Activated B cell treated with CpG ODN at 0.5 μM for 24 hours (primary cell): ENCODE measurements at regions not wholly inside any gene's neighbourhood (a gene's known extent, or its start where the extent isn't known, plus 50 kb on each side); places are given as distances from the start of the nearest gene placed in this dataset.

Experiments used
- ATAC-seq: fragments of 200-7000 bp; cut with Tn5 transposase; one replicate; pipeline ENCODE4 v1.10.0; 2021; ENCODE audit warnings: low read depth, mild to moderate bottlenecking, moderate library complexity
- CTCF ChIA-PET: fragments of 350-600 bp; sonication (Branson Sonifier 250); formaldehyde crosslinking; loops from one replicate; lab custom pipeline; 2021; ENCODE audit warnings: antibody characterized with exemption; lab: Charles Lee
- POLR2A ChIA-PET: fragments of 350-600 bp; sonication (Branson Sonifier 250); formaldehyde crosslinking; loops from one replicate; lab custom pipeline; 2021; ENCODE audit warnings: antibody characterized with exemption; lab: Charles Lee
- DNase-seq: peaks from one replicate; pipeline ENCODE4 v3.0.0; 2022
- H3K27ac Mint-ChIP-seq: one replicate; pipeline ENCODE4 v1.8.0; 2020; ENCODE audit warnings: mixed read lengths
- H3K27me3 Mint-ChIP-seq: one replicate; pipeline ENCODE4 v1.8.0; 2021; ENCODE audit warnings: mixed read lengths
- H3K36me3 Mint-ChIP-seq: one replicate; pipeline ENCODE4 v1.8.0; 2021; ENCODE audit warnings: low read depth, mixed read lengths
- H3K4me1 Mint-ChIP-seq: one replicate; pipeline ENCODE4 v1.8.0; 2021; ENCODE audit warnings: mixed read lengths
- H3K4me3 Mint-ChIP-seq: one replicate; pipeline ENCODE4 v1.8.0; 2020; ENCODE audit warnings: mild to moderate bottlenecking, mixed read lengths
- H3K9me3 Mint-ChIP-seq: one replicate; pipeline ENCODE4 v1.8.0; 2020; ENCODE audit warnings: mixed read lengths
- intact Hi-C: fragments of 100-400 bp; cut with micrococcal nuclease; formaldehyde crosslinking; loops from one replicate; pipeline ENCODE4 v1.15.1; 2024
- TF ChIP-seq, protein P1 (sequence below): fragments of 200-600 bp; IDR thresholded peaks from one replicate; pipeline ENCODE4 v1.8.0; 2022; ENCODE audit warnings: antibody characterized with exemption, mild to moderate bottlenecking

DNA sequence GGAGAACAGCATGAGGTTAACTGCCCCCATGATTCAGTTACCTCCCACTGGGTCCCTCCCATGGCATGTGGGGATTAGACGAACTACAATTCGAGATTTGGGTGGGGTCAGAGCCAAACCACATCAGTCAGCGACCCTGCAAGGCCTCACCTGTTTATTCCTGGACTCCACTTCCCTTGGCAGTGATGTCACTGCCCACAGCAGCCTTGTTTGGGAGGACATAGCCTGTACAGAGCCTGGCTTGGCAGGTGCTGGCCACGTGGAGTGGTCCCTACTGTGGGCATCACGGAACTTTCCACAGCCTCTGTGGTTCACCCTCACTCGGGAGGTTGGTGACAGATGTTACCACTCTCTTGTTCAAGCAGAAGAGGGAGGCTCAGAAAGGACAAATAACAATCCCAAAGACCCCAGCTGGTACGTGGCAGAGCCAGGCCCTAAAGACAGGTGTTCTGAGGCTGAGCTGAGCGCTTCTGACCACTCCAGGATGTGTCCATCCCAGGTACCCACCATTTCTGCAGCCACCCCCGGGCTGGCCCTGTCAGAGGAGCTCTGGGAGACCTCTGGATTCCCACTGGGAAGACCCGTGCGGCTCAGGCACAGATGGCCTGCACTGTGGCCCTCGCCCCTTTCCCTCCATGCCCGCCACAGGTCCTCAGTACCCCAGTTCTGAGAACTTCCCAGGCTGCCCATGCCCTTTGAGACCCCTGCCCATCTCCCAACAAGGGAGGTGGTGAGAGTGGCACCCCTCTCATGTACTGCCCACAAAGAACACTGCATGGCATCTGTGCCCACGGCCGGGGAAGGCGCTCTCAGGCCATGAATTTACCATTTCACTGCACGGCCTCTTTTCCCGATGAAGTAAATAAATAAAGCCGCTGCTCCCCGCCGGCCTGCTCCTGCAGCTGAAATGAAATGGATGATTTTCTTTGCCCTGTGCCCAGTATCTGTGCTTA is 605.8 kb downstream of the TBC1D22A start:
- intact Hi-C loops: no loop called here
- Mint-ChIP-seq H3K9me3 (peaks cover 3% of the 10 kb centered on the region), H3K27me3 (peaks cover 12% of the 10 kb centered on the region), H3K4me1 (no peaks in the 10 kb centered on the region), H3K4me3 (no peak overlapping the region), H3K27ac (no peak overlapping the region), H3K36me3 (no peaks in the 10 kb centered on the region)
- TF ChIP-seq, protein P1, sequence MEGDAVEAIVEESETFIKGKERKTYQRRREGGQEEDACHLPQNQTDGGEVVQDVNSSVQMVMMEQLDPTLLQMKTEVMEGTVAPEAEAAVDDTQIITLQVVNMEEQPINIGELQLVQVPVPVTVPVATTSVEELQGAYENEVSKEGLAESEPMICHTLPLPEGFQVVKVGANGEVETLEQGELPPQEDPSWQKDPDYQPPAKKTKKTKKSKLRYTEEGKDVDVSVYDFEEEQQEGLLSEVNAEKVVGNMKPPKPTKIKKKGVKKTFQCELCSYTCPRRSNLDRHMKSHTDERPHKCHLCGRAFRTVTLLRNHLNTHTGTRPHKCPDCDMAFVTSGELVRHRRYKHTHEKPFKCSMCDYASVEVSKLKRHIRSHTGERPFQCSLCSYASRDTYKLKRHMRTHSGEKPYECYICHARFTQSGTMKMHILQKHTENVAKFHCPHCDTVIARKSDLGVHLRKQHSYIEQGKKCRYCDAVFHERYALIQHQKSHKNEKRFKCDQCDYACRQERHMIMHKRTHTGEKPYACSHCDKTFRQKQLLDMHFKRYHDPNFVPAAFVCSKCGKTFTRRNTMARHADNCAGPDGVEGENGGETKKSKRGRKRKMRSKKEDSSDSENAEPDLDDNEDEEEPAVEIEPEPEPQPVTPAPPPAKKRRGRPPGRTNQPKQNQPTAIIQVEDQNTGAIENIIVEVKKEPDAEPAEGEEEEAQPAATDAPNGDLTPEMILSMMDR: no peak
- POLR2A ChIA-PET: interaction anchor here (0.5 kb wide), 1 partner anchor 996 kb away, joined by 5 read pairs; no protein-coding TSS in a partner anchor
- ATAC-seq: no peak
- no peak for DNase-seq
- CTCF ChIA-PET: no interaction called here

DNA sequence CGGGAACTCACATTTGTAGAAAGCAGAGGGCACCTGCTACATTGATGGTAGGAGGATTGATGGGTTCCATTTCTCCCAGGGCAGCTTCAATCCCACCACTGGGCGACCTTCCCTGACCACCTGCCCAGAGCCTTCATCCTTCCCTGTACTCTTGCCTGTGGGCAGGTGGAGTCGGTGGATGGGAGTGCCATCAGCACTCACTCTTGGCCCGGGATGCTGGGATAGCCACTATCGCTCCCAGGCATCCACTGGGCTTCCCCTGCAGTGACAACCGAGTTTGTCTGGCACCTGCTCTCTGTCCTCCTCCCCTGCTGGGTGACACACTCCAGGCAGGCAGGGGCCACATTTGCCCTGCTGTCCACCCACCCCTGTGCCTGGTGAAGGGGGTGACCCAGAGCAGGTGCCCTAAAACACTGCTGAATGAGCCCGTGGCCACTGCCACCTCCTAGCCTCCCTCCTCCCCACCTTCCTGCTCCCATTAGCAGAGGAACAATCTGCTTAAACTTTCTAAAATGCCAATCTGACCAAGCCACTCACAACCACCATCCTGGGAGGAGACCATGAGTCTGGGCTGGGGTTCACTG is 604.7 kb downstream of the TBC1D22A start:
- POLR2A ChIA-PET: no interaction called here
- no peak for DNase-seq
- ATAC-seq: no peak
- Mint-ChIP-seq H3K27me3 (peaks cover 10% of the 10 kb centered on the region), H3K9me3 (peaks cover 3% of the 10 kb centered on the region), H3K4me3 (no peak overlapping the region), H3K4me1 (no peaks in the 10 kb centered on the region), H3K36me3 (no peaks in the 10 kb centered on the region), H3K27ac (no peak overlapping the region)
- CTCF ChIA-PET: no interaction called here
- intact Hi-C loops: no loop called here
- TF ChIP-seq, protein P1: no peak

DNA sequence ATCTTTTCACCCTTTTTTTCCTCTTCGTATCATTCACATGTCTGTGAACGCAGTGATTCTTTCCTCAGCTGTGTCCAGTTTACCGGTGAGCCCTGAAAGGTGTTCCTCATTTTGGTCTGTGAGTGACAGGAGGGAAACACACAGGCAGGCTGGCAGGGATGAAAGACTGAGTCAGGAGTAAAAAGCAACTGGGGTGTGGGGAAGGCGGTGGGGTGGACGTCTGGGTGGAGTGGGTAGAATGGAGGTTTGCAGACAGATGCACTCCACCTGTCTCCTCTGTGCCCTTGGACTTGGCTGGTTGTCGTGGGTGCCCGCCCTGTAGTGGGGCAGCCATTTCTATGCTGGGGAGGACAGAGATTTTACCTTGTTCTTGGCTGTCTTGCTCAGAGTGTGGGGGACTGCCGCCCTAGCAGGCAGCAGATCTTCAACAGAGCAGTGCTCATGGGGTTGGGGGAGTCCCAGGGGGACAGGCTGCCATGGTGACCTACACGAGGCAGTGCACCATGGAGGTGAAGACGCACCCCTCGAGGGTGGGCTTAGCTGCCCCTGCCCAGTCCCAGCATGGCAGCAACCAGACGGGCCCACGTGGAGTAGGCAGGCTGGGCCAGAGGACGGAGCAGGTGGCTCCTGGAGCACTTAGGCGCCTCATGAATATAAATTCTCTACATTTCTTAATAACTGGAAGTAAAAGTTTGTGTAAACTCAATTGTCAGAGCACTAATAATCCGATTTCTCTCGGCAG is 603.7 kb downstream of the TBC1D22A start:
- intact Hi-C loops: no loop called here
- DNase-seq (no peak), ATAC-seq (no peak)
- H3K4me1 Mint-ChIP-seq: no peaks in the 10 kb centered on the region
- ChIA-PET CTCF (no interaction called here), POLR2A (no interaction called here)
- TF ChIP-seq, protein P1: no peak
- H3K9me3 Mint-ChIP-seq: peaks cover 5% of the 10 kb centered on the region
- peaks cover 10% of the 10 kb centered on the region for H3K27me3 Mint-ChIP-seq
- no peak overlapping the region for H3K4me3 Mint-ChIP-seq
- no peaks in the 10 kb centered on the region for H3K36me3 Mint-ChIP-seq
- no peak overlapping the region for H3K27ac Mint-ChIP-seq

DNA sequence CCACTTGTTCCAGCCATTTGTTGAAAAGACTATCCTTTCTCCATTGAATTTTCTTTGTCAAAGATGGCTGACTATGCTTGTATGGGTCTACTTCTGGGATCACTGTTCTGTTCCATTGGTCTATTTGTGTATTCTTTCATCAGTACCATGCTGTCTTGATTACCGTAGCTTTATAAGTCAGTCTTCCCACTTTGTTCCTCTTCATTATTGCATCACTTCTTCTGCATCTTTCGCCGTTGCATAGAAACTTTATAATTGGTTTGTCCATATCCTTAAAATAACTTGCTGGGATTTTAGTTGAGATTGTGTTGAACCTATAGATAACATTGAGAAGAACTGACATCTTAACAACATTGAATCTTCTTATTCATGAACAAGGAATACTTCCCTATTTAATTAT is 598.8 kb downstream of the TBC1D22A start:
- Mint-ChIP-seq H3K9me3 (peaks cover 6% of the 10 kb centered on the region), H3K4me3 (no peak overlapping the region), H3K27ac (no peak overlapping the region), H3K4me1 (no peaks in the 10 kb centered on the region), H3K27me3 (peaks cover 6% of the 10 kb centered on the region), H3K36me3 (no peaks in the 10 kb centered on the region)
- TF ChIP-seq, protein P1: no peak
- intact Hi-C loops: no loop called here
- ChIA-PET POLR2A (no interaction called here), CTCF (no interaction called here)
- ATAC-seq (no peak), DNase-seq (no peak)

DNA sequence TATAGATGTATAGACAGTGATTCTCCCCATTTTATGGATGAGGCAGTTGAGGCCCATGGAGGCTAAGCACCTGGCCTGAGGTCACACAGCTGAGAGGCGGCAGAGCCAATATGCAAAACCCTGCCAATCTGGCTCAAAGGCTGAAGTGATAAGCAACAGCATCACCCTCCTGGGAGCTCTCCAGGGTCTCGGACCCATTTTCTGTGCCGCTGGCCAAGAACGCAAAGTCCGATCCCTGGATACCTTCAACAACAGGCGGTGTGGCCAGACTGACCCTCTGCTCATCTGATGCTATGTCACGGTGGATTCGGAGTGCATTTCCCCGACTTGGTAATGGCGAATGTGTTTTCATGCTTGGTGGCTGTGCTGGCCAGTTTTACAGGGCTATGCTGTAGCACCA is 595.0 kb downstream of the TBC1D22A start:
- TF ChIP-seq, protein P1: no peak
- Mint-ChIP-seq H3K4me1 (no peaks in the 10 kb centered on the region), H3K9me3 (peaks cover 3% of the 10 kb centered on the region), H3K36me3 (no peaks in the 10 kb centered on the region), H3K4me3 (no peak overlapping the region), H3K27ac (no peak overlapping the region), H3K27me3 (peaks cover 5% of the 10 kb centered on the region)
- intact Hi-C loops: no loop called here
- ATAC-seq (no peak), DNase-seq (no peak)
- POLR2A ChIA-PET: no interaction called here
- CTCF ChIA-PET: no interaction called here
